ENCODE measurements at regions not wholly inside any gene's neighbourhood (a gene's known extent, or its start where the extent isn't known, plus 50 kb on each side); places are given as distances from the start of the nearest gene placed in this dataset.

GRCh38 chr2:126986631-126987187 lies 88.0 kb downstream of the TEX51 start:
- TF ChIP-seq CTCF (IDR thresholded peaks at IDR 0.05; ENCODE audit: insufficient read depth, low read length) (no peak), SPI1 (IDR thresholded peaks at IDR 0.05; ENCODE audit: borderline replicate concordance, low read depth) (no peak), GABPA (IDR thresholded peaks at IDR 0.05; ENCODE audit: low read depth) (no peak), POLR2AphosphoS5 (IDR thresholded peaks at IDR 0.05; ENCODE audit: low read depth) (no peak)

Data from HL-60 (cell line).